Cardiac fibroblast (primary cell): ENCODE measurements at regions not wholly inside any gene's neighbourhood (a gene's known extent, or its start where the extent isn't known, plus 50 kb on each side); places are given as distances from the start of the nearest gene placed in this dataset.
"Not testable (repeated sequence)": the region's sequence is repeated elsewhere in the genome, so short reads cannot be mapped to it uniquely, and the experiment has no call there.

Source experiments
- DNase-seq, 2 donors: peaks; one replicate each; pipeline versions ENCODE4 v3.0.0 to v3.0.0-alpha.2; 2010; ENCODE audit warnings: low read depth in 2 of 2
- H3K4me3 ChIP-seq, 2 donors: replicated peaks in 1 of 2; 1 replicate in 1 of 2; 2 replicates in 1 of 2; pipeline ENCODE4 v1.5.1; 2011; ENCODE audit warnings: low read depth in 2 of 2, low read length in 2 of 2, mild to moderate bottlenecking in 2 of 2, moderate library complexity in 1 of 2
- CTCF ChIP-seq: IDR thresholded peaks from one replicate; pipeline ENCODE4 v1.5.1; 2011; ENCODE audit warnings: low read depth, mild to moderate bottlenecking, low read length, inconsistent platforms

- no peak for TF ChIP-seq CTCF
- H3K4me3 ChIP-seq = no peak overlapping the region
- DNase-seq = no peak
Observed at GRCh38 chr3:177711637-177712036, 514.4 kb upstream of the TBL1XR1 start.

GRCh38 chr3:177713928-177714900 lies 516.9 kb upstream of the TBL1XR1 start:
- TF ChIP-seq CTCF = no peak
- no peak for DNase-seq
- no peak overlapping the region for H3K4me3 ChIP-seq

GRCh38 chr3:177714945-177715344 lies 517.7 kb upstream of the TBL1XR1 start:
- TF ChIP-seq CTCF = no peak
- DNase-seq = no peak
- no peak overlapping the region for H3K4me3 ChIP-seq

GRCh38 chr3:177715980-177716379 lies 518.7 kb upstream of the TBL1XR1 start:
- DNase-seq = no peak
- no peak overlapping the region for H3K4me3 ChIP-seq
- no peak for TF ChIP-seq CTCF

GRCh38 chr3:177720927-177721326 lies 523.6 kb upstream of the TBL1XR1 start:
- not testable (repeated sequence) for DNase-seq, H3K4me3 ChIP-seq

GRCh38 chr3:177721864-177722785 lies 524.8 kb upstream of the TBL1XR1 start:
- no peak for TF ChIP-seq CTCF
- DNase-seq = no peak
- H3K4me3 ChIP-seq = no peak overlapping the region
